HS-27A (cell line): ENCODE measurements at regions not wholly inside any gene's neighbourhood (a gene's known extent, or its start where the extent isn't known, plus 50 kb on each side); places are given as distances from the start of the nearest gene placed in this dataset.
"Not testable (repeated sequence)": the region's sequence is repeated elsewhere in the genome, so short reads cannot be mapped to it uniquely, and the experiment has no call there.

Experiments
- DNase-seq: peaks from one replicate; pipeline ENCODE4 v3.0.0-alpha.2; 2012; ENCODE audit warnings: low read depth, missing footprints

- not testable (repeated sequence) for DNase-seq
These were observed 94.6 kb upstream of the ABCA1 start for GRCh38 chr9:105022545-105022944.

DNA sequence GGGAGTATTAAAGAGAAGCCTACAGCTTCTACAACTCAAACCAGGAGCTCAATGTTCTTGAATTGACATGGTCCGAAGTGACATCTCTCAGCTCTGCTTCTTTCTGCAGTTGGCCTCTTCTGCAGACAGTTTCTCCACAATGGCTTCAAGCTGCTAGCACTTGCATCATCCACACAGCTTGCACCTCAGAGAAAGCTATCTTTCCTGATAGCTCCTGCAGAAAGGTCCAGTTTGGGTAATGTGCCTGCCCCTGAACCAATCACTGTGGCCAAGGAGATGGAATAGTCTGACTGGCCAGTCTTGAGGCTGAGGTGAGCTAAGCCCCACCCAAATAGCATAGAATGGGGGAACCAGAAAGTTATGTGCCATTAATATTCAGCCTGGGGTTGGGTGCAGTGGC, 95.8 kb upstream of the ABCA1 start:
- DNase-seq = no peak

GRCh38 chr9:105024529-105024928, 96.6 kb upstream of the ABCA1 start:
- no peak for DNase-seq

DNA sequence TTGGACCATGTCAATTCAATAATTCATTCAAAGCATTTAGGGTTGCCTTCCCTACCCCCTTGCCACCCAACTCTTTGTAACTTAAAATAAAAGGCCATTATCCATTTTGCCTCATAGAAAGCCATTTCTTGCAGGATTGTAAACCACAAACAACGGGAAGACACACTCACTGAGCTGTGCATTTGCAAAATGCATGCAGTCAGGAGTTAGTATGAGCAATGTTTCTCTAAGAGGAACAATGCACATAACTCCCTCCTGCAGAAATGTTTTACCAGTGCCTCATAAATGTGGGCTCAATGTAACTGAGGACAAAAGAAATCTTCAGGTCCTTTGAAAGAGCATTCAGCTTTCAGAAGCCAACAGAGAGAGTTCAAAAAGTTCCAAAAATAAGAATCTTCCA, 98.5 kb upstream of the ABCA1 start:
- DNase-seq = no peak

DNA sequence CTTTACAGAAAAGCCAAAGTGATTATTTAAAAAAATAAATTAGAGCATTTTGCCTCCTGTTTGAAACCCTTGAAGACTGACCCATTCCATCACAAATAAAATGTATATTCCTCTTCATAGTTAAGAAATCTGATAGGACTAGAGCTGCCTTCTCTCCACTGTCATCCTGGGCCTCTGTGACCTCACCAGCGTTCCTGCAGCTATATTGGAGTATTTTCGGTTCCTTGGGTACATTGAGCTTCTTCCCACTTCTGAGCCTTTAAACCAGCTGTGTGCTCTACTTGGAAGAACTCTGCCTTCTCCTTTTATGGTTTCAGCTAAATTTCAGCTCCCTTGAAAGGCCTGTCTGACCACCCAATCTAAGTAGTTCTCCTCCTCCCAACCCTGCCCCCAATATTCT, 99.1 kb upstream of the ABCA1 start:
- DNase-seq = no peak

DNA sequence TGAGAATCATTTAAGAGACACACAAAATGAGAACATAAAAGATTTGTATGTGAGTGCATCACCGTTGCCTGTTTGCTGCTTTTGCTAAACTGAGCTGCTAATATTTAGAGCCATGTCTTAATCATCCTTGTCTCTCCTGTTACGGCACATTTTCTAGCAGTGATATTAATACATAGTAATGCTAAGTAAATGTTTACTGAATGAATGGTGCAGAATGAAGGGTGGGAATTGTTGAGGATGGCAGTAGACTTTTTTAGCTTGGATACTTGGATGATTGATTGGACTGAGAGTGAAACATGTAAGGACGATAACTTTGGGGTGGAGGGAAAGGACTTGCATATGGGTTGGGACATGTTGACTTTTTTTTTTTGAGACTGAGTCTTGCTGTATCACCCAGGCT, 102.3 kb upstream of the ABCA1 start:
- DNase-seq = no peak

- DNase-seq = no peak
These were observed 109.2 kb upstream of the ABCA1 start for GRCh38 chr9:105037139-105037538.

GRCh38 chr9:105038051-105038450, 110.1 kb upstream of the ABCA1 start:
- no peak for DNase-seq

DNA sequence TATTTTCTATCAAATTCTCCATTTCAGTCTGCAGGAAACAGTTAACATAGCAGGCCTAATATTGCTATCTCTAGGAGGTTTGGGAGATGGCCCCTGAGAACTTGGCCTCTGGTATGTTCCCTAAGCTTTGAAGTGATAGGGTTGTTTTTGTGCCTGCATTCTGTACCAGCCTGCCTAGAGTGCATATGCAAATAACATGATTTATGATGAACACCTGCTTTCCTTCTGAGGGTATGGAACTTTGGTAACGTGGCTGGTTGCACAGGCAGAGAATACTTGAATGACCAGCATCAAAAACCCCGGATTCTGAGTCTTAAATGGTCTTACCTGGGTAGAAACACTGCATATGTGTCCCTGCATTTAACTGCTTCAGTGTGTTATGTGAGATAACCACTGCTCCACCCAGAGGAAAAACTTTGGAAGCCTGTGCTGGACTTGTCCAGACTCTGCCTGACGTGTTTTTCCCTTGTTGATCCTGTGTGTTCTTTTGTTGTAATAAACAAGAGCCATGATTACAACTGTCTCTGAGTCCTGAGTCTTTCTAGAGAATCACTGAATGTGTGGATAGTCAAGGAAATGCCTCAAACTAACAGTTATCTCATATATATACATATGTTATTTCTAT, 111.3 kb upstream of the ABCA1 start:
- DNase-seq = no peak

GRCh38 chr9:105043370-105043936, 115.5 kb upstream of the ABCA1 start:
- no peak for DNase-seq

- DNase-seq = no peak
These were observed 116.6 kb upstream of the ABCA1 start for GRCh38 chr9:105044518-105044917.

GRCh38 chr9:105046907-105047741, 119.2 kb upstream of the ABCA1 start:
- no peak for DNase-seq

GRCh38 chr9:105047742-105048041, 119.7 kb upstream of the ABCA1 start:
- DNase-seq = no peak

GRCh38 chr9:105048331-105048730, 120.4 kb upstream of the ABCA1 start:
- DNase-seq = no peak

DNA sequence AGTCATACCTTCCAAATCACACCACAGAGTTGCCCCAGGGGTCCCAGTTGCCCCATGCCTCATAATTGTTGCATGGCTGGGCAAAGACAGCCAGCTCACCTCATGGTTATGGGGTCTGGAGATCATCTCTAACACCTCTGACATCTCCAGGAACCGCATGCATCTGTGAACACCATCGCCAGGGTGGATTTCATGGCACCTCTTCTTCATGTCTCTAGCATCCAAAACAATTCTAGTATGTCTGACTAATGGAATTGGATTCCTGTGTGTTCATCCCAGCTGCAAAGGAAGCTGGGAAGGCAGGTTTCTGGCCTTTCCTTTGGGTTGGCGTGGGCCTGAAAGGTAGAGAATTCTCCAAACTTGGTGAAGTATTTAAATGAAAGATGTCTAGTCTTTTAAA, 122.3 kb upstream of the ABCA1 start:
- DNase-seq = no peak

DNA sequence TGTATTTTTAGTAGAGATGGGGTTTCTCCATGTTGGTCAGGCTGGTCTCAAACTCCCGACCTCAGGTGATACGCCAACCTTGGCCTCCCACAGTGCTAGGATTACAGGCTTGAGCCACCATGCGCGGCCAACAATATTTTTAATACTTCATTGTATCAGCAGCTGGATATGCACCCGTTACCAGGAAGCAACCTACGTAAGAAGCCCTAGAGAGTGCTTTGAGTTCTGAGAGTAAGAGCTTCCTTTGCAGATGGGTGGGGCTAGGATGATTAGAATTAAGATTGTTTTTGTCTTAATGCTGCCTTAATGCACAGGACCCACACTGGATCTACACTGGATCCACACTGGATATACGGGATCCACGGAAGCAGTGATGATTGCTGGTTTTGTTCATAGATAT, 123.9 kb upstream of the ABCA1 start:
- DNase-seq = no peak

GRCh38 chr9:105052346-105052745, 124.4 kb upstream of the ABCA1 start:
- DNase-seq = no peak

DNA sequence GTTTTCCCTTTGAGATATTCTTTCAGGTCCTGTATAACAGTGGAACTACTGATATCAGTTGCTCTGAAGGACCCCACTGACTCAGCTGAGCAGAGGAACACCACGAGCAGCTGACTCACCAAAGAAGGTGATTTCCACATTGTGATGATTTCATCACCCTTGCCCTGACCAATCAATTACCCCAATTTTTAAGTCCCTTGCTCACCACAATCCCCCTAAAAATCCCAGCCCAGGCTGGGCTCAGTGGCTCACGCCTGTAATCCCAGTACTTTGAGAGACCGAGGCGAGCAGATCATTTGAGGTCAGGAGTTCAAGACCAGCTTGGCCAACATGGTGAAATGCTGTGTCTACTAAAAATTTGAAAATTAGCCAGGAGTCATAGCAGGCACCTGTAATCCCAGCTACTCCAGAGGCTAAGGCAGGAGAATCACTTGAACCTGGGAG, 125.3 kb upstream of the ABCA1 start:
- DNase-seq = no peak

GRCh38 chr9:105054491-105054890, 126.5 kb upstream of the ABCA1 start:
- no peak for DNase-seq

DNA sequence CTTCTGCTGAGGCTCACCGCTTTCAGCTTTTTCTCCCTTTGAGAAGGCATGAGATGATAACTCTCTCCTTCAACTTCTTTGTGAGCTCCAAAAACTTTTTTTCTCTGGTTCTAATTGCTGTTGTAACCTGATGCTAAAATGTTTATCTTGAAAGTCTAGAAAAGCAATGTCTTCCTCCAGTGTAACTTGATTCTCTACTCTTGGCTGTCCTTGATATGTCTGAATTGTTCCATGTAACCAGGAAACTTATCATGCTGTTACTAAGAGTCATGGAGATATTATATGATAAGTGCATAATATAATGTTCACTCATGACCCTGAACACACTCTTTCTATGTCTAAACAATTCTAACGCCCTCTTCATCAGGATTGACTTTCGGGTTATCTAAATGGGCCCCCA, 128.0 kb upstream of the ABCA1 start:
- DNase-seq = no peak

DNA sequence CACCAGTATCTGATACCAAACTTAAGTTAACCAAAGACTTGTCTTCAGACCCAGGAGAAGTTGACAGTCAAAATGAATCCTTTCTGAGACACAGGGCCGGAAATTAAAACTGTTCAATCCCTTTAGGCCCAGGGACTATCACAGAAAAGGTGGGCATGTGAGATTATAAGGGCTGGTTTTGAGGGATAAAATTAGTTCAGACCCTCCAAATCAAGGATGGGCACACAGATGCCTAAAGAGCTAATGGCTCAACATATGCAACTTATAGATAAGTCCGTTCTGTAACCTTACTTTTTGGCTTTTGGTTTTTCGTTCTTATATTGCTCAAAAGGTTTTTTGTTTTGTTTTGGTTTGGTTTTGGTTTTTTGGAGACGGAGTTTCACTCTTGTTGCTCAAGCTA, 129.6 kb upstream of the ABCA1 start:
- DNase-seq = no peak

GRCh38 chr9:105059252-105059651, 131.3 kb upstream of the ABCA1 start:
- DNase-seq = no peak

DNA sequence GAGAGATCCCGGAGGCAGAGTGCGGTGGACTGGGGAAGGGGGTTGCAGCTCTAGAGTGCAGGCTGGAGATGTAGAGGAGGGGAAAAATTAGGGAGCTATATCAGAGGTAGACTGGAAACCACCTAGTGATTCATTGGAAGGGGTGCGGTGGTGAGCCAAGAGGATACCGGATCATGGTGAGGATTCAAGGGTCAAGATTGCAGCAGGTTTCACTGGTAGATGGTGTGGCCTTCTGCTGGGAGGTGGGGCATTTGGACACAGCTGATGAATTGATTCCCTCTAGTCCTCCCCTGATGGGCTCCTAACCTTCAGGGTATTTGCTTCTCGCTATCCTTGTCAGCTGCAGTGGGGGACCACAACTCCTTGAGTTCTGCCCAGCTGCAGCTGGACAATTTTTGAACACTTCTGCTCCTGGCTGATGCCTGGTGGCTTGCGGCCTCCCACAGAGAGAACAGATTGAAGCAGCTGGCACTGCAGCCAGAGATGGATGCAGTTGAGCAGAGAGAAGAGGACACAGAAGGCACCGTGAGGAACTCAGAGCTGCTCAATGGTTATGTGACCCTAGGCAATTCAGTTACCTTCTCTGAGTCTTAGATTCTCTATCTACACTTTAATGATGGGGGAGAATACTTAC, 134.4 kb upstream of the ABCA1 start:
- DNase-seq = no peak
